SK-N-MC (cell line): ENCODE measurements at regions not wholly inside any gene's neighbourhood (a gene's known extent, or its start where the extent isn't known, plus 50 kb on each side); places are given as distances from the start of the nearest gene placed in this dataset.

Experiments
- EZH2 ChIP-seq: fragments of 200-600 bp; sonication (generic); IDR thresholded peaks from one replicate; pipeline ENCODE4 v1.6.1; 2017; ENCODE audit warnings: antibody characterized with exemption
- POLR2AphosphoS5 ChIP-seq: IDR thresholded peaks from 2 replicates; pipeline ENCODE4 v1.6.1; 2012; ENCODE audit warnings: mild to moderate bottlenecking, low read depth, low read length, borderline replicate concordance

GRCh38 chr16:86245351-86245750 lies 265.0 kb upstream of the FOXF1 start:
- TF ChIP-seq EZH2 (no peak), POLR2AphosphoS5 (no peak)
